Adrenal gland (tissue), 9 donors: ENCODE measurements at regions not wholly inside any gene's neighbourhood (a gene's known extent, or its start where the extent isn't known, plus 50 kb on each side); places are given as distances from the start of the nearest gene placed in this dataset.

Experiments used
- DNase-seq, 7 donors: peaks; one replicate each; pipeline ENCODE4 v3.0.0-alpha.2; 2019 to 2020
- H3K27ac ChIP-seq, 5 donors: fragments of 200-600 bp; sonication (generic) in 4 of 5; 1 replicate in 3 of 5; 2 replicates in 2 of 5; pipeline versions ENCODE4 v1.5.1 to v1.8.0; 2016 to 2020; ENCODE audit warnings: mild to moderate bottlenecking in 1 of 5
- H3K27me3 ChIP-seq: fragments of 200-600 bp; 2 replicates; pipeline ENCODE4 v1.8.0; 2021
- H3K36me3 ChIP-seq, 2 donors: fragments of 200-600 bp; replicated peaks in 1 of 2; 1 replicate in 1 of 2; 2 replicates in 1 of 2; pipeline versions ENCODE4 v1.5.1 to v1.8.0; 2018 to 2022
- H3K4me1 ChIP-seq, 2 donors: fragments of 200-600 bp; replicated peaks in 1 of 2; 1 replicate in 1 of 2; 2 replicates in 1 of 2; pipeline versions ENCODE4 v1.5.1 to v1.8.0; 2018 to 2021
- H3K4me3 ChIP-seq, 4 donors: fragments of 200-600 bp; sonication (generic) in 3 of 4; one replicate each; pipeline ENCODE4 v1.5.1; 2016 to 2018
- H3K9me3 ChIP-seq, 3 donors: fragments of 200-600 bp; sonication (generic) in 1 of 3; replicated peaks in 1 of 3; 1 replicate in 2 of 3; 2 replicates in 1 of 3; pipeline versions ENCODE4 v1.5.1 to v1.8.0; 2016 to 2021
- CTCF ChIP-seq, 6 experiments: fragments of 450-650 bp in 4 of 6; fragments of 200-600 bp in 2 of 6; sonication (generic) in 1 of 6; IDR thresholded peaks; 1 replicate in 5 of 6; 2 replicates in 1 of 6; pipeline versions ENCODE4 v1.5.1 to v1.8.0; 2016 to 2021; ENCODE audit warnings: antibody characterized with exemption in 6 of 6, mild to moderate bottlenecking in 2 of 6, moderate library complexity in 1 of 6
- POLR2A ChIP-seq, 2 donors: fragments of 450-650 bp; IDR thresholded peaks; one replicate each; pipeline ENCODE4 v1.6.1; 2017; ENCODE audit warnings: antibody characterized with exemption in 2 of 2, mild to moderate bottlenecking in 2 of 2, moderate library complexity in 1 of 2
- WGBS, 4 donors: extraction: QIAGEN DNeasy Blood & Tissue Kit in 2 of 4; methylation state at CpG; one replicate each; pipeline versions ENCODE4 v1.1.5 to v1.1.7; 2013 to 2017; 5-methylcytosine and 5-hydroxymethylcytosine counted together
- intact Hi-C, 2 donors: fragments of 100-400 bp; cut with DNase I; formaldehyde crosslinking; loops; one replicate each; pipeline versions ENCODE4 v1.14.1 to v1.15.0; 2022 to 2023
- donor health status: healthy with polysubstance abuse.
- donor health status: Bipolar disorder and iron deficiency.
- donor health status: DM: yes; HTN: yes; CAD: no.
- donor health status: DM: no; HTN: no; CAD: no.
- donor health status: DM: no; HTN: no; CAD: no.

GRCh38 chr3:167167491-167167890 lies 212.6 kb downstream of the ZBBX start:
- no peaks in the 10 kb centered on the region for H3K9me3 ChIP-seq
- TF ChIP-seq CTCF (IDR thresholded peaks at IDR 0.05) (no peak), POLR2A (IDR thresholded peaks at IDR 0.05) (no peak)
- no peaks in the 10 kb centered on the region for H3K36me3 ChIP-seq
- intact Hi-C loops = no loop called here
- no peak for DNase-seq
- no peaks in the 10 kb centered on the region for H3K27me3 ChIP-seq
- H3K27ac ChIP-seq = no peak overlapping the region
- H3K4me3 ChIP-seq = no peak overlapping the region
- 65 to 75% (median 70%) methylated on average over 3 of the region's 3 CpGs for WGBS, 4 donors
- no peaks in the 10 kb centered on the region for H3K4me1 ChIP-seq

- no peaks in the 10 kb centered on the region for H3K4me1 ChIP-seq
- no peak for DNase-seq
- no peaks in the 10 kb centered on the region for H3K9me3 ChIP-seq
- intact Hi-C loops = no loop called here
- 58 to 66% (median 62%) methylated on average over 4 of the region's 4 CpGs for WGBS, 4 donors
- H3K4me3 ChIP-seq = no peak overlapping the region
- no peak overlapping the region for H3K27ac ChIP-seq
- no peaks in the 10 kb centered on the region for H3K36me3 ChIP-seq
- H3K27me3 ChIP-seq = no peaks in the 10 kb centered on the region
- no peak for TF ChIP-seq CTCF (IDR thresholded peaks at IDR 0.05)
- TF ChIP-seq POLR2A (IDR thresholded peaks at IDR 0.05) = no peak
Observed at GRCh38 chr3:167166594-167167253, 213.4 kb downstream of the ZBBX start.

GRCh38 chr3:167166012-167166411 lies 214.1 kb downstream of the ZBBX start:
- DNase-seq = no peak
- Histone ChIP-seq H3K4me3 (no peak overlapping the region), H3K27me3 (no peaks in the 10 kb centered on the region), H3K27ac (no peak overlapping the region), H3K4me1 (no peaks in the 10 kb centered on the region), H3K36me3 (no peaks in the 10 kb centered on the region), H3K9me3 (no peaks in the 10 kb centered on the region)
- intact Hi-C loops = no loop called here
- TF ChIP-seq CTCF (IDR thresholded peaks at IDR 0.05) = no peak
- no peak for TF ChIP-seq POLR2A (IDR thresholded peaks at IDR 0.05)

DNA sequence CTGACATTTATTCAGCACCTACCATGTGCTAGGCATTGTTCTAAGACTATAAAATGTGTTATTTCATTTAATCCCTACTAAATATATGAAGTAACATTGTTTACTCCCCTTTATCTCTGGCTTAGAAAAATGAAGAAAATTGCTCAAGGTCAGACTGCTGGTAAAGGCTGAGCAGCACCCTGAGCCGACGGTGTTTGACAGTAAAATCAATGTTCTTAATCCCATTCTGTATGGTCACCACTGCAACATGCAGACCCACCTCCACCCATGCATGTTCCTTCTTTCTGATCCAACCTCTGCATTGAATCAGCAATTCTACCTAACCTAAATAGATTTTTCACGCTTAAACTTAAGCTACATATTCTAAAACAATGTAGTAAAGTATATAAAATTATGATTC lies 216.5 kb downstream of the ZBBX start:
- no peak overlapping the region for H3K4me3 ChIP-seq
- no peak for TF ChIP-seq CTCF (IDR thresholded peaks at IDR 0.05)
- no peak for TF ChIP-seq POLR2A (IDR thresholded peaks at IDR 0.05)

More for the DNA sequence above, 216.5 kb downstream of the ZBBX start:
- Histone ChIP-seq H3K36me3 (no peaks in the 10 kb centered on the region), H3K9me3 (no peaks in the 10 kb centered on the region), H3K27ac (no peak overlapping the region), H3K4me1 (no peaks in the 10 kb centered on the region), H3K27me3 (no peaks in the 10 kb centered on the region)
- no peak for DNase-seq
- intact Hi-C loops = no loop called here
- WGBS, 4 donors = 44 to 61% (median 49%) methylated on average over 3 of the region's 3 CpGs
